ENCODE measurements at regions not wholly inside any gene's neighbourhood (a gene's known extent, or its start where the extent isn't known, plus 50 kb on each side); places are given as distances from the start of the nearest gene placed in this dataset.

DNA sequence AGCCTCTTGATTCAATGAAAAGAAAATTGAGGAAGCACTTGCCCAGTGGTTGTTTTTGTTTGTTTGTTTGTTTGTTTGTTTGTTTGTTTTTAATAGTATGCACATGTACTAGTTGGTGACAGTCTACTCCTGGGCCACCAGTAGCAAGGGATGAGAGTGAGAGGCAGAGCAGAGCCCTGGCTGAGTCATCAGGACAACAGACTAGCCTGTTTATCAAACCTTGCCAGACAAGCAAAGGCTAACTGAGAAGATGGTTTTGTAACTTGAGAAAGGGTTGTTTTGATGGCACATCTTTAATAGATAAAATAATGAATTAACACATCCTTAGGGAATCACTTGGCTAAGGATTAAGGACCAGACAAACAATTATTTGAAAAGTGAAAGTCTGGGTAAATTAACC is 78.1 kb downstream of the INHBA start:
- H3K27ac Mint-ChIP-seq = no peak overlapping the region
- ChIA-PET CTCF (no interaction called here), POLR2A (no interaction called here)
- no peak overlapping the region for H3K4me3 Mint-ChIP-seq
- peaks cover 1% of the 10 kb centered on the region for H3K4me1 Mint-ChIP-seq
- no peak for ATAC-seq (ENCODE audit: low read depth)
- no peaks in the 10 kb centered on the region for H3K9me3 Mint-ChIP-seq
- intact Hi-C loops (cut with micrococcal nuclease) = no loop called here
- H3K36me3 Mint-ChIP-seq (ENCODE audit: low read depth) = no peaks in the 10 kb centered on the region
- DNase-seq = no peak
- H3K27me3 Mint-ChIP-seq = no peaks in the 10 kb centered on the region
- TF ChIP-seq, protein P1, sequence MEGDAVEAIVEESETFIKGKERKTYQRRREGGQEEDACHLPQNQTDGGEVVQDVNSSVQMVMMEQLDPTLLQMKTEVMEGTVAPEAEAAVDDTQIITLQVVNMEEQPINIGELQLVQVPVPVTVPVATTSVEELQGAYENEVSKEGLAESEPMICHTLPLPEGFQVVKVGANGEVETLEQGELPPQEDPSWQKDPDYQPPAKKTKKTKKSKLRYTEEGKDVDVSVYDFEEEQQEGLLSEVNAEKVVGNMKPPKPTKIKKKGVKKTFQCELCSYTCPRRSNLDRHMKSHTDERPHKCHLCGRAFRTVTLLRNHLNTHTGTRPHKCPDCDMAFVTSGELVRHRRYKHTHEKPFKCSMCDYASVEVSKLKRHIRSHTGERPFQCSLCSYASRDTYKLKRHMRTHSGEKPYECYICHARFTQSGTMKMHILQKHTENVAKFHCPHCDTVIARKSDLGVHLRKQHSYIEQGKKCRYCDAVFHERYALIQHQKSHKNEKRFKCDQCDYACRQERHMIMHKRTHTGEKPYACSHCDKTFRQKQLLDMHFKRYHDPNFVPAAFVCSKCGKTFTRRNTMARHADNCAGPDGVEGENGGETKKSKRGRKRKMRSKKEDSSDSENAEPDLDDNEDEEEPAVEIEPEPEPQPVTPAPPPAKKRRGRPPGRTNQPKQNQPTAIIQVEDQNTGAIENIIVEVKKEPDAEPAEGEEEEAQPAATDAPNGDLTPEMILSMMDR (IDR thresholded peaks at IDR 0.05) = no peak

DNA sequence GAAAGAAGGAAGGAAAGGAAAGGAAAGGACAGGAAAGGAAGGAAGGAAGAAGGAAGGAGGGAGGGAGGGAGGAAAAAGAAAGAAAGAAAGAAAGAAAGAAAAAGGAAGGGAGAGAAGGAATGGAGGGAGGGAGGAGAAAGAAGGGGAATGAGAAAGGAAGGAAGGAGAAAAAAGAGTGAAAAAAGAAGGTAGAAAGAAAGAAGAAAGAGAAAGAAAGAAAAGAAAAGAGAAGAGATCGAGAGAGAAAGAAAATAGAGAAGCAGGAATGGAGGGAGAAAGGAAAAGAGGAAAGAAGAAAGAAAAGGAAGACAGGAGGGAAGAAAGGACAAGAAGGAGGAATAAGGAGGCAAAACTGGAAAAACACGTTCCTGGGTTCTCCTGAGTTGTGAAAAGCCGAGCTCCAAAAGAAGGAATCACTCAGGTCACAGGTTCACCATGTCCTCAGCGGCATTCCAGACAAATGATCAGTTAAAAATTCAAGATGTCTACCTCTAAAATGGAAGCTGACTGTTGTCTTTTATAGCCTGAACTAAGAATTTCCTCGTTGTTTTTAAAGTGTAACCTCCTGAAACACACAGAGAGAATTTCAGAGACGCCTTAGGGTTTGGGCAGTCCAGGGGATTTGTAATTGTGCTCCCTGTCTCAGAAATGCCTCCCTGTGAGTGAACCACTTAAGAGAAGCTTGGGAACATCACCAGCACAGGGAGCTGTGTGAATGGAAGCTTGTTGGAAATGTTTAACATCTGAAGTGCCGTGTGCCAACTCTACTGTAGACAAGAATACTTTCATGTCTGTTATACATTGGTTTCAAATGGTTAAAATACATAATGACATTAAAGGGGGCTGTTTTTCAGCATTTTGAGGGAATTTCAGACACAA is 80.7 kb downstream of the INHBA start:
- Mint-ChIP-seq H3K4me3 (no peak overlapping the region), H3K27ac (no peak overlapping the region), H3K27me3 (no peaks in the 10 kb centered on the region), H3K9me3 (peaks cover 2% of the 10 kb centered on the region), H3K4me1 (no peaks in the 10 kb centered on the region), H3K36me3 (ENCODE audit: low read depth) (no peaks in the 10 kb centered on the region)
- CTCF ChIA-PET = no interaction called here
- POLR2A ChIA-PET = no interaction called here
- ATAC-seq (ENCODE audit: low read depth) (no peak), DNase-seq (no peak)
- TF ChIP-seq, protein P1 (IDR thresholded peaks at IDR 0.05) = no peak
- intact Hi-C loops (cut with micrococcal nuclease) = no loop called here

DNA sequence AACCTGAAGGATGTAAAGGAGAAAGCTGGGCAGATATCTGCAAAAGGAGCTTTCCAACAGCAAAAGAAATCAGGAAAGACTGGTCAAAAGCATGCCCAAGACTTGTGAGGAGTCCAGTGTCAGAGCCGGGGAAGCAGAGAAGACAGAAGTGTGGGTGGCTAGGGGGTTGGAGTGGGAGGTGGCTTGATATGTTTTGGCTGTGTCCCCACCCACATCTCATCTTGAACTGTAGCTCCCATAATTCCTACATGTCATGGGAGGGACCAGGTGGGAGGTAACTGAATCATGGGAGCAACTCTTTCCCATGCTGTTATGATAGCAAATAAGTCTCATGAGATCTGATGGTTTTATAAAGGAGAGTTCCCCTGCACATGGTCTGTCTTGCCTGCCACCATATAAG is 84.9 kb downstream of the INHBA start:
- CTCF ChIA-PET = no interaction called here
- no peaks in the 10 kb centered on the region for H3K4me1 Mint-ChIP-seq
- H3K4me3 Mint-ChIP-seq = no peak overlapping the region
- H3K27me3 Mint-ChIP-seq = peaks cover 1% of the 10 kb centered on the region
- H3K27ac Mint-ChIP-seq = no peak overlapping the region
- TF ChIP-seq, protein P1 (IDR thresholded peaks at IDR 0.05) = no peak
- POLR2A ChIA-PET = interaction anchor here (0.7 kb wide), 1 partner anchor 36 kb away, joined by 3 read pairs; no protein-coding TSS in a partner anchor
- peaks cover 2% of the 10 kb centered on the region for H3K9me3 Mint-ChIP-seq
- DNase-seq (no peak), ATAC-seq (ENCODE audit: low read depth) (no peak)
- H3K36me3 Mint-ChIP-seq (ENCODE audit: low read depth) = no peaks in the 10 kb centered on the region
- intact Hi-C loops (cut with micrococcal nuclease) = no loop called here

DNA sequence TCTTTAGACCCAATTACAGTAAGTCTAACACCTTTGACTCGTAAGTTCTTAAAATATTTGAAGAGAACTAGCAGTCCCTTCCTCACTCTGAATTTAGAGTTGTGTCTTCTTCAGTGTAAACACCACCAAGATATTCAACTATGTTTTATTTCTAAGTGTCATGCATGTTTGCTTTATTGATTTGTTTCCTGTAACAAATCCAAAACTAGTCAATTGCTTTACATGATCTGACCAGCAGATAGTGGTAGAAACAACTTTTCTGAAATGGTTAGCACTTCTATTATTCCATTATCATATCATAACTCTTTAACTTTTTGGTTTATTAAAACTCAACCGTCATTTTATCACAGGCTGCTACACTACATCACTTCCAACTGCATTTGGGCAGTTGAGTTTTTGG is 90.1 kb downstream of the INHBA start:
- POLR2A ChIA-PET = no interaction called here
- Mint-ChIP-seq H3K27ac (no peak overlapping the region), H3K27me3 (peaks cover 22% of the 10 kb centered on the region), H3K36me3 (ENCODE audit: low read depth) (no peaks in the 10 kb centered on the region), H3K9me3 (peaks cover 1% of the 10 kb centered on the region), H3K4me1 (no peaks in the 10 kb centered on the region), H3K4me3 (no peak overlapping the region)
- intact Hi-C loops (cut with micrococcal nuclease) = no loop called here
- TF ChIP-seq, protein P1 (IDR thresholded peaks at IDR 0.05) = no peak
- ATAC-seq (ENCODE audit: low read depth) = no peak
- no peak for DNase-seq
- CTCF ChIA-PET = no interaction called here

DNA sequence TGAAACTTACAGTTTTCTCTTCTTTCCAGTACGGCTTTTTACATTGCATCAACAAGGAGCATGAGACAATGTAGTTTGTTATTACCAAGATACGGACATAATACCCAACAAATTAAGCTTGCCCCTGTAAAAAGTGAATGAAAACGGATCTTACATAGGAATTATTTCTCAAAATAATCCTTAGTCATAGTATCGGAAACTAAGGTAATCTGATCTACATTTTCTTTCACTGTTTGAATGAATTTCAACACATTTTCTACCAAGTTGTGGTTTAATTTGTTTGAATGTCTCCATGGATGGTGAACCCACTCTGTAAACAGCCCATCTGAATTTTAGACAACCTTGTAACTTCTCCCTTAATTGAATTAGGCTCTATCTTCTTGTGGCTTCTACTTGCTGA is 90.5 kb downstream of the INHBA start:
- ATAC-seq (ENCODE audit: low read depth) (no peak), DNase-seq (no peak)
- ChIA-PET POLR2A (no interaction called here), CTCF (no interaction called here)
- H3K4me3 Mint-ChIP-seq = no peak overlapping the region
- TF ChIP-seq, protein P1 (IDR thresholded peaks at IDR 0.05) = no peak
- H3K4me1 Mint-ChIP-seq = no peaks in the 10 kb centered on the region
- H3K36me3 Mint-ChIP-seq (ENCODE audit: low read depth) = no peaks in the 10 kb centered on the region
- no peak overlapping the region for H3K27ac Mint-ChIP-seq
- H3K9me3 Mint-ChIP-seq = no peaks in the 10 kb centered on the region
- intact Hi-C loops (cut with micrococcal nuclease) = no loop called here
- H3K27me3 Mint-ChIP-seq = peaks cover 22% of the 10 kb centered on the region
